Femur (tissue), 1 donor: ENCODE measurements at regions not wholly inside any gene's neighbourhood (a gene's known extent, or its start where the extent isn't known, plus 50 kb on each side); places are given as distances from the start of the nearest gene placed in this dataset.

Experiments used
- DNase-seq: peaks from one replicate; pipeline ENCODE4 v3.0.0-alpha.2; 2017

GRCh38 chr1:191913260-191913977 is 244.8 kb upstream of the RGS18 start:
- DNase-seq: no peak

GRCh38 chr1:191929383-191929782 is 228.9 kb upstream of the RGS18 start:
- no peak for DNase-seq

GRCh38 chr1:191943684-191944083 is 214.6 kb upstream of the RGS18 start:
- DNase-seq: no peak

GRCh38 chr1:191953526-191953925 is 204.7 kb upstream of the RGS18 start:
- no peak for DNase-seq

GRCh38 chr1:191959856-191960255 is 198.4 kb upstream of the RGS18 start:
- no peak for DNase-seq

- no peak for DNase-seq
These were observed 195.0 kb upstream of the RGS18 start for GRCh38 chr1:191963286-191963685.

GRCh38 chr1:191963781-191964455 is 194.3 kb upstream of the RGS18 start:
- no peak for DNase-seq

GRCh38 chr1:191969290-191969689 is 189.0 kb upstream of the RGS18 start:
- no peak for DNase-seq

- no peak for DNase-seq
These were observed 188.1 kb upstream of the RGS18 start for GRCh38 chr1:191970116-191970515.

GRCh38 chr1:191971447-191971846 is 186.8 kb upstream of the RGS18 start:
- no peak for DNase-seq

- no peak for DNase-seq
These were observed 184.3 kb upstream of the RGS18 start for GRCh38 chr1:191974004-191974403.

GRCh38 chr1:191977874-191978506 is 180.3 kb upstream of the RGS18 start:
- no peak for DNase-seq

- DNase-seq: no peak
These were observed 173.4 kb upstream of the RGS18 start for GRCh38 chr1:191984856-191985255.

GRCh38 chr1:191992118-191992517 is 166.1 kb upstream of the RGS18 start:
- DNase-seq: no peak

- no peak for DNase-seq
These were observed 164.7 kb upstream of the RGS18 start for GRCh38 chr1:191993549-191993948.

- DNase-seq: no peak
These were observed 156.2 kb upstream of the RGS18 start for GRCh38 chr1:192002063-192002462.

- no peak for DNase-seq
These were observed 154.8 kb upstream of the RGS18 start for GRCh38 chr1:192003295-192004077.

GRCh38 chr1:192005976-192006375 is 152.3 kb upstream of the RGS18 start:
- no peak for DNase-seq

- no peak for DNase-seq
These were observed 149.9 kb upstream of the RGS18 start for GRCh38 chr1:192008281-192008825.

- DNase-seq: no peak
These were observed 147.9 kb upstream of the RGS18 start for GRCh38 chr1:192010406-192010805.

GRCh38 chr1:192011525-192011924 is 146.7 kb upstream of the RGS18 start:
- DNase-seq: no peak

- no peak for DNase-seq
These were observed 135.4 kb upstream of the RGS18 start for GRCh38 chr1:192022827-192023226.

GRCh38 chr1:192024881-192025280 is 133.4 kb upstream of the RGS18 start:
- DNase-seq: no peak
